ENCODE measurements at regions not wholly inside any gene's neighbourhood (a gene's known extent, or its start where the extent isn't known, plus 50 kb on each side); places are given as distances from the start of the nearest gene placed in this dataset.

GRCh38 chr4:122203407-122203806 lies 51.3 kb downstream of the BLTP1 start:
- peak; percentile 81 for FAIRE-seq

GRCh38 chr4:122205687-122206086 lies 53.6 kb downstream of the BLTP1 start:
- FAIRE-seq = no peak

- FAIRE-seq = no peak
Observed at GRCh38 chr4:122212880-122213279, 60.7 kb downstream of the BLTP1 start.

GRCh38 chr4:122218762-122219161 lies 66.6 kb downstream of the BLTP1 start:
- FAIRE-seq = no peak

GRCh38 chr4:122219356-122219755 lies 67.2 kb downstream of the BLTP1 start:
- no peak for FAIRE-seq

- no peak for FAIRE-seq
Observed at GRCh38 chr4:122221322-122221721, 69.2 kb downstream of the BLTP1 start.

GRCh38 chr4:122224348-122224747 lies 72.2 kb downstream of the BLTP1 start:
- FAIRE-seq = no peak

- FAIRE-seq = no peak
Observed at GRCh38 chr4:122227202-122227601, 75.1 kb downstream of the BLTP1 start.

GRCh38 chr4:122229857-122230256 lies 77.7 kb downstream of the BLTP1 start:
- no peak for FAIRE-seq

- FAIRE-seq = no peak
Observed at GRCh38 chr4:122232633-122233032, 80.5 kb downstream of the BLTP1 start.

- no peak for FAIRE-seq
Observed at GRCh38 chr4:122234686-122235085, 82.6 kb downstream of the BLTP1 start.

GRCh38 chr4:122243785-122244184 lies 91.7 kb downstream of the BLTP1 start:
- no peak for FAIRE-seq

GRCh38 chr4:122244764-122245163 lies 92.6 kb downstream of the BLTP1 start:
- no peak for FAIRE-seq

- FAIRE-seq = no peak
Observed at GRCh38 chr4:122246551-122246950, 94.4 kb downstream of the BLTP1 start.

GRCh38 chr4:122249357-122249756 lies 97.2 kb downstream of the BLTP1 start:
- FAIRE-seq = no peak

- no peak for FAIRE-seq
Observed at GRCh38 chr4:122252584-122252983, 100.5 kb downstream of the BLTP1 start.

- no peak for FAIRE-seq
Observed at GRCh38 chr4:122259849-122260248, 107.7 kb downstream of the BLTP1 start.

- FAIRE-seq = no peak
Observed at GRCh38 chr4:122276359-122276758, 102.5 kb upstream of the ADAD1 start.

- no peak for FAIRE-seq
Observed at GRCh38 chr4:122278976-122279375, 99.8 kb upstream of the ADAD1 start.

GRCh38 chr4:122279670-122280069 lies 99.1 kb upstream of the ADAD1 start:
- FAIRE-seq = no peak

- FAIRE-seq = no peak
Observed at GRCh38 chr4:122285285-122285684, 93.5 kb upstream of the ADAD1 start.

- no peak for FAIRE-seq
Observed at GRCh38 chr4:122293374-122294365, 85.1 kb upstream of the ADAD1 start.

GRCh38 chr4:122297694-122298093 lies 81.1 kb upstream of the ADAD1 start:
- no peak for FAIRE-seq

- FAIRE-seq = no peak
Observed at GRCh38 chr4:122300776-122301175, 78.0 kb upstream of the ADAD1 start.

GRCh38 chr4:122305853-122306252 lies 73.0 kb upstream of the ADAD1 start:
- no peak for FAIRE-seq

Measured in colon (tissue), 2 donors.